Mucosa of stomach (tissue), 1 donor: ENCODE measurements at regions not wholly inside any gene's neighbourhood (a gene's known extent, or its start where the extent isn't known, plus 50 kb on each side); places are given as distances from the start of the nearest gene placed in this dataset.
"Not testable (repeated sequence)": the region's sequence is repeated elsewhere in the genome, so short reads cannot be mapped to it uniquely, and the experiment has no call there.

Experiments
- H3K27me3 ChIP-seq: one replicate; pipeline ENCODE4 v1.7.0; 2013; ENCODE audit warnings: mild to moderate bottlenecking, low read length; ENCODE audit not compliant: control insufficient read depth, insufficient read depth
- H3K36me3 ChIP-seq: one replicate; pipeline ENCODE4 v1.7.0; 2013; ENCODE audit warnings: low read length; ENCODE audit not compliant: control insufficient read depth, insufficient read depth
- H3K4me1 ChIP-seq: one replicate; pipeline ENCODE4 v1.7.0; 2013; ENCODE audit warnings: mild to moderate bottlenecking, low read length; ENCODE audit not compliant: control insufficient read depth, insufficient read depth
- H3K4me3 ChIP-seq: one replicate; pipeline ENCODE4 v1.7.0; 2013; ENCODE audit warnings: low read length
- H3K9ac ChIP-seq: one replicate; pipeline ENCODE4 v1.7.0; 2013; ENCODE audit warnings: mild to moderate bottlenecking, low read length, moderate library complexity
- H3K9me3 ChIP-seq: one replicate; pipeline ENCODE4 v1.7.0; 2013; ENCODE audit warnings: mild to moderate bottlenecking, low read length, moderate library complexity; ENCODE audit not compliant: control insufficient read depth
- donor health status: Pancreatic carcinoma.

DNA sequence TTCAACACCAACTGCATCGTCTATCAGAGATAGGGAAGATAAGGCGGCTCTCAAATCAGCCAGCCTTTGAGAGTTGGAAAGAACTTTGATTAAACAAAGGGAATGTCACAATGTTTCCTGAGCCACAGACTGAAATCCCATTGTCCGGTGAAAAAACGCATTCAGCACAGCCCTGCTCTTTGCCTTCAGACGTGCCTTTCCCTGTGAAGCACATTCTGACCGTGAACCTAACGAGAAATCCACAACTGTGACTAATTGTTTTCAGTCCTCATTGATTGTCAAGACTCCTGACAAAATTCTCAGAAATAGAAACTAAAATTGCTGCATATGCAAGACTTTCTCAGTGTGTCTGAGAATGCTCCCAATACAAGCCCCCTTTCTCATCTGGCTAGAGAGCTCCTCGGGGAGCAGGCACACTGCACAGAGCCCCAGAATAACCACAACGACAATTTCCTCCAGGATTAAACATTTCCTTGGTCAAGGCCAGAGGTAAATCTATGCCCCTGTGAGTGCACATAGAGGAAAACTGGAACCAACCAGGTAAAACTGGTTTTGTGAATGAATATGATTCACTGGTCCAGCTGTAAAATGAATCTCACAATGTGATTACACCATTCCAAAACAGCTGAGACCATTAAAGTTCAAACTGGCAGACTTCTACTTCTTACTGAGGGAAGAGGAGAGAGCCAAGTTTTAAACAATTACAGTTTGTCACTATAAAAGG, 561.9 kb upstream of the ID2 start:
- H3K27me3 ChIP-seq = peaks cover 45% of the 10 kb centered on the region
- no peaks in the 10 kb centered on the region for H3K36me3 ChIP-seq
- H3K9ac ChIP-seq = no peak overlapping the region
- H3K4me1 ChIP-seq = peaks cover 9% of the 10 kb centered on the region
- H3K4me3 ChIP-seq = no peak overlapping the region
- no peaks in the 10 kb centered on the region for H3K9me3 ChIP-seq

DNA sequence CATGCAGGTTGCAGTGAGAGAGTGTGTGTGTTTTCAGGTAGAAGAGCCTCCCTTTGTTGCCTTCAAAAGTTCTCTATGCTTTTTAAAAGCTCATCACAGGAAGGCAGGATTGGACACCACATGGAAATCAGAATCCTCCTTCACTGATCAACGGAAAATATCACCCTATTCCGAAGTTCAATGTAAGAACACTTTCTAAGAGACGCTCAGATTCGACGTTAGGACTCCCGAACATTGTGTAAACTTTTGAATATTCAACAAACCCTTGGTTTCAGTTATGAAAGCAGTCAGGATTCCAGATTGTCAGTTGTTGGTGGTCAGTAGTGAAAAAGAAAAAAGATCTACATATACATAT, 561.4 kb upstream of the ID2 start:
- no peaks in the 10 kb centered on the region for H3K9me3 ChIP-seq
- peaks cover 9% of the 10 kb centered on the region for H3K4me1 ChIP-seq
- H3K4me3 ChIP-seq = no peak overlapping the region
- H3K27me3 ChIP-seq = peaks cover 40% of the 10 kb centered on the region
- H3K36me3 ChIP-seq = no peaks in the 10 kb centered on the region
- H3K9ac ChIP-seq = no peak overlapping the region

DNA sequence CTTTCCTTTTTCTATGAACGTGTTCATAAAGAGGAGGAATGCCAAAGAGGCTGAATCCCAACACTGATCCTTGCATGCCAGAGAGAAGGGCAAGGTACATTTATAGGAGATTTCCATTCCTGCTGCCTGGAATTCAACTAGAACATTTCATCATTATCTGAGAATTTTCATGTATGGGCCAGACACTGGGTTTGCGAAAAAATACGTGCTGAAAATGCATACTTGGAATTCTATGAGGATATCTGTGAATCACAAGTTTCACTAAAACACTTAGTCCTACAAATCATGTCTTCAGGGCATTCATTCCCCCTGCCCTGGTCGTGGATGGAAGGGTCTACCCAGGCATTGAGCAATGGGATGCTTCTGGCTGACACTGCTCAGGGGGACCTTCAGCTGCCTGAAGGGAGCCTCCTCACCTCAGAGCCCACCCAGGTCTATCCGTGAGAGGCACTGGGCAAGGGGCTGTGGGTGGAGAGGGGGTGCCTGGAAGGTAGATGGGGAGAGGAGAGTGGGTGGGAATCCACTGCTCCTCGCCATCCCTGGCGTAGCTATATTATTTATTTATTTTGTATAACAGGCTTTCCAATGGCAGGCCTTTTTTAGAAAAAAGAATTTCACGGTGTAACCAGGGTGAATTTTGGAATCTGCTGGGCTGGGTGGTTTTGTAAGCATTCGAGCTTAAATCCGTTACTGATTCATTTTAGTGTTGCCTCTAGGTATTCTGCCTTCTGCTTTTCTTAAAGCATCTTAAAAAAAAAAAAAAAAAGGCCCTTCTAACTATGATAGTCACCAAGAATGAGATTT, 560.6 kb upstream of the ID2 start:
- Histone ChIP-seq H3K9me3 (no peaks in the 10 kb centered on the region), H3K4me3 (no peak overlapping the region), H3K36me3 (no peaks in the 10 kb centered on the region), H3K27me3 (peaks cover 38% of the 10 kb centered on the region), H3K9ac (no peak overlapping the region), H3K4me1 (peaks cover 9% of the 10 kb centered on the region)

DNA sequence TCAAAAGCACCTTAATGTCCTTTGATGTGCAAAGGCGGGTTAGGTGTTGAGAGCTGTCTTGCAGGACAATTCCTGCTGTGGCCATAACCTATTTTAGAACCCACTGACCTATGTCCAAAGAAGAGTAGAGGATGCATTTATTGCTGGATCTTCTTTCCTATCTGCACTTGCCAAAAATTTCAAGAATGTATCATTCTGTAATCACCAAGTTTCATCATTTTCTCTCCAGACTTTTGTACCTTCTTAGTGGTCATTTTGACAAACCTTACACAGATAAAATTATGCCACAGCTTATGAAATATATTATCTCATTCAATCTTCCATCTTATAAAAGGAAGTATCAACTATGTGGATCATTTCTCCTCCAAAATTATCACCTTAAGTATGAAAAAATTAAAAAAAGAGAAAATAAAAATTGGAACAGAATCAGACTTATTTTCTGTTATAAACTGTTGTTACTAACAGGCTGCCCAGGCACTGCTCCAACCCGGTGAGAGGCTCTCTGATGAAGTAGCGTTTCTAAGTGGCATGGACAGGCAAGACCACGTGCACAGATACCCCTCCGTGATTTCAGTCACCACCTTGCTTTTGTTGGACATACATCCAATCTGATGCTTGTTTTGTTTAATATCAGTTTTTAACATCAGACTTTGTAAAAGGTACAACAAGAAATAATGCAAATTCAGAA, 559.9 kb upstream of the ID2 start:
- Histone ChIP-seq H3K9ac (no peak overlapping the region), H3K9me3 (no peaks in the 10 kb centered on the region), H3K27me3 (peaks cover 33% of the 10 kb centered on the region), H3K4me3 (no peak overlapping the region), H3K4me1 (peaks cover 9% of the 10 kb centered on the region), H3K36me3 (no peaks in the 10 kb centered on the region)

DNA sequence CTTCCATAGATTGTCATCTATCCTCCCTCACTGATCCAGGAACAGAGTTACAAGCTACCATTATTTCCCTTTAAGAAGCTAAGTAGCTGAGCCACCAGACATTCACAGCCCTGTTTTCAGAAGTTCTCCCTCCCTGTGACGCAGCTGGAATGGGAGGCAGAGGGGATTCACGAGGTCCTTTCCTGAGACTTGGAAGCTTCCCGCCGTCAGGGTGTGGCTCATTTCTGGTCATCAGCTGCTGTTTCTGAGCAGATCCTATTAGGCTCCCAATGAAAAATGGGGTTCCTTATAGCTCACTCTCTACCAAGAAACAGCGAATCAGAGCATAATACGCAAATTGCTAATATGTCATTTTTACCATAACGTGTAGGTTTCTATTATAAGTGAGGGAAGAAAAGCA, 559.3 kb upstream of the ID2 start:
- H3K9me3 ChIP-seq = no peaks in the 10 kb centered on the region
- peaks cover 30% of the 10 kb centered on the region for H3K27me3 ChIP-seq
- peaks cover 9% of the 10 kb centered on the region for H3K4me1 ChIP-seq
- no peak overlapping the region for H3K9ac ChIP-seq
- H3K36me3 ChIP-seq = no peaks in the 10 kb centered on the region
- H3K4me3 ChIP-seq = no peak overlapping the region

DNA sequence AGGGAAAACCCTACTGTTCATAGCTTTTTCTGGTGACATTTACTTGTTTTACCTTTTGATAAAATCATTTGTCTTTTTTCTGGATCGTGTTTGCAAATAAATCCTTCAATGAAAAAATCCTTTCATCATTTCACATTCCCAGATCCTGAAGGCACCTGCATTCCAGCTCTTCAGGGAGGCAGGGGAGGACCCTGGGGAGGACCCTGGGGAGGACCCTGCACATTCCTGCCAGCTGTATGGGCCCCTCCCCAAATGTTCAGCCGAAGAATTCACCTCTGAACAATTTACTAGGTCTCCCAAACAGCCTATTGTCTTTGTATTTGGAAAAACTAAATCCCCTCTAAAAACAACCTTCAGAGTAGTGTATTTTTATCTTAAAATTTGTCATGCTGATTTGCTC, 558.4 kb upstream of the ID2 start:
- H3K9ac ChIP-seq = no peak overlapping the region
- H3K4me1 ChIP-seq = peaks cover 9% of the 10 kb centered on the region
- peaks cover 20% of the 10 kb centered on the region for H3K27me3 ChIP-seq
- H3K4me3 ChIP-seq = no peak overlapping the region
- H3K36me3 ChIP-seq = no peaks in the 10 kb centered on the region
- no peaks in the 10 kb centered on the region for H3K9me3 ChIP-seq

DNA sequence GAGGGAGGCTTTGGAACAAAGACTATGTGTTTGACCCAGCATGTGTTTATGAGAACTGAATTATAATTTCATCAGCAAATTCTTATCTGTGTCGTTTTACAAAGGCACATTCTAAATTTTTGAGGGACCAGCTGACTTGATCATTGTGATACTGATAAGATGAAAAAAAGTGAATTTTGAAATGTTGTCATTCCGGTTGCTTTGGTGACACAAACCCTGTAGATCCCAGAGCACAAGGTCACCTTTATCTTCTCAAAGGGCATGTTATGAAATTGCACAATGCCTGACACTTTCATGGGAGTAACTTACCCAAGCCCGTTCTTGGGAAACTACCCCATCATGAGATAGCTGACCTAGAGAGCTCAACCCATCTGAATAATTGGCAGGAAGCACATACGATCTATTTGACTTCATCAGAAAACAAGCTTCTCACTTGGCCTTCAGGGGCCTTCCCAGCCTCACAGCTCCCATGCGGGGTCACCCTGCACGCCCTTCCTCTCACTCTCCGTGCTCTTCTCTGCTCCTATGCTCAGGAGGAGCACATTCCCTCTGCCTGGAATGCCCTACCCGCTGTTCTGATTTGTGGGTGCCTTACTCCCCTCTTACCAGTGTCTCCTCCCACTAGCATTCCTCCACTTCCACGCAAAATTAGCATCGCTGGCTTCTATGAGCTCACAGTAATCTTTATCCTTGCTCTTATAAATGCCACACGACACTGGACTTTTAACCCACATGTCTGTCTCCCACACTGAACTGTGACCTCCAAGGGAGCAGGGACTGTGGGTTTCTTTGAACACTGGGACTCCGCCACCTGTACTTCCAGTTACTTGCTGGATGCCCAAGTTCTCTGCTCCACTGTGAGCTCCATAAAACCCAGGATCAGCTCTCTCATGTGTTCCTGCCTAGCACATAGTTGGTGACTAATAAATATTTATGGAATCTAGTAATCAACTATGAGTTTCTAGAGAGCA, 555.8 kb upstream of the ID2 start:
- H3K36me3 ChIP-seq = no peaks in the 10 kb centered on the region

DNA sequence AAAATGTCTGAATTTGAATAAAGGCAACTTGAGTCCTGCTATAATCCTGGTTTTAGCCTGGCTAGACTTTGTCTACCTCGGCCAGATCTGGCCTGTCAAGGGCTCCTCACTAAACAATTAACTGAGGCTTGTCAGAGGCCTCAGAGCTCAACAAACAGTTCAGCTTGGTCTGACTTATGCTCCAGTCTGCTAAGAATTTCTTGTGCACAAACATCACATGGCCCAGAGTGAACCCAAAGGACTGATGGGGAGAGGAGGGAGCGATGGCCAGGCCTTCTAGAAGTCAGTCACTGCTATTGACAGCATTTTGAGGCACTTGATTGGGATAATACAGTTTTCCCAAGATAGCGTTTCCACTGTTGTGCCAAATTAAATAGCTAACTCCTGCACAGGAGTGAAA, 555.1 kb upstream of the ID2 start:
- H3K4me1 ChIP-seq = no peaks in the 10 kb centered on the region
- no peaks in the 10 kb centered on the region for H3K36me3 ChIP-seq
- no peaks in the 10 kb centered on the region for H3K9me3 ChIP-seq
- H3K27me3 ChIP-seq = no peaks in the 10 kb centered on the region
- no peak overlapping the region for H3K9ac ChIP-seq
- H3K4me3 ChIP-seq = no peak overlapping the region

More for the DNA sequence above, 555.8 kb upstream of the ID2 start:
- Histone ChIP-seq H3K27me3 (peaks cover 5% of the 10 kb centered on the region), H3K9me3 (no peaks in the 10 kb centered on the region), H3K9ac (no peak overlapping the region), H3K4me1 (no peaks in the 10 kb centered on the region), H3K4me3 (no peak overlapping the region)

DNA sequence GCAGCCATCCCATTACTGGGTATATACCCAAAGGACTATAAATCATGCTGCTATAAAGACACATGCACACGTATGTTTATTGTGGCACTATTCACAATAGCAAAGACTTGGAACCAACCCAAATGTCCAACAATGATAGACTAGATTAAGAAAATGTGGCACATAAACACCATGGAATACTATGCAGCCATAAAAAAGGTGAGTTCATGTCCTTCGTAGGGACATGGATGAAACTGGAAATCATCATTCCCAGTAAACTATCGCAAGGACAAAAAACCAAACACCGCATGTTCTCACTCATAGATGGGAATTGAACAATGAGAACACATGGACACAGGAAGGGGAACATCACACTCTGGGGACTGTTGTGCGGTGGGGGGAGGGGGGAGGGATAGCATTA, 550.4 kb upstream of the ID2 start:
- H3K4me3 ChIP-seq, H3K9ac ChIP-seq, H3K27me3 ChIP-seq, H3K9me3 ChIP-seq, H3K4me1 ChIP-seq, H3K36me3 ChIP-seq: not testable (repeated sequence)

DNA sequence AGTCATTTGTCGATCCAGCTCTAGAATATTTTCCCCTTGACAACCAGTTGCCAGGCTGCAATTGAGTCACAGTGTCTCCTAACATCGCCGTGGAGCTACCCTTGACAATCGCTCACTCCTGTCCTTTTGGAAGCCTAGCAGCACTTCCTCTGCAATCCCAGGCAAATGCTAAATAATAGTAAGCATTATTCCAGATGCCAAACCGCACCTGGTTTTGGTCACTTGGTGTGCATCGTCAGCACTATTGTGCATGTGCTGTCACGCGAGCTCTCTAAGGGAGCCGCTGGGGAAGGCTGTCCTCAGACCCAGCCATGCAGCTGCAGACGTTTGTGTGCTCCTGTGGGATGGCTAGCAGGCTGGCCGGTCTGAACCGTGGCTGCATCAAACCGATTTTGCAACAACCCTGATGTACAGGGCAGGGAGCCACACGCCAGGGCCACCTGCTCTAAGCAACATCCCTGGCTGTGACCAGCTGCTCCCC, 549.5 kb upstream of the ID2 start:
- H3K36me3 ChIP-seq = no peaks in the 10 kb centered on the region
- no peak overlapping the region for H3K9ac ChIP-seq
- no peaks in the 10 kb centered on the region for H3K4me1 ChIP-seq
- no peaks in the 10 kb centered on the region for H3K9me3 ChIP-seq
- no peaks in the 10 kb centered on the region for H3K27me3 ChIP-seq
- H3K4me3 ChIP-seq = no peak overlapping the region

DNA sequence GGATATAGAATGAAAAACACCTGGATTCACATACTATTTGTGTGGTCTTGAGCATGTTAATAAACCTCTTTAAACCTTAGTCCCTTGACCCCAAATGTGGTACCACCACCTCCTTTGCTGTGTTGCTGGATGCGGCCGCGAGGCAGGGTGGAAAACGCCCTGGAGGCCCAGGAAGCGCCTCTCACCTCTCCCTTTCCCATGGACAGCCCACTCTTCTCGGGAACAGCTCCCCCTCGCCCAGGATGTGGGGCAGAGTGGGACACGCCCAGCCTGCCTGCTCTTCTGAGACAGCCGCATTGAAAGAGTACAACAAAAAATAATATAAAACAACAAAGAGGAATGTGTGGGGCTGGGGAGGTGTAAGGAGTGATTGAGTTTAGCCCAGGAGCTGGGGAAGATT, 549.0 kb upstream of the ID2 start:
- no peak overlapping the region for H3K9ac ChIP-seq
- no peaks in the 10 kb centered on the region for H3K27me3 ChIP-seq
- H3K9me3 ChIP-seq = no peaks in the 10 kb centered on the region
- no peak overlapping the region for H3K4me3 ChIP-seq
- no peaks in the 10 kb centered on the region for H3K36me3 ChIP-seq
- no peaks in the 10 kb centered on the region for H3K4me1 ChIP-seq
